ENCODE measurements at regions not wholly inside any gene's neighbourhood (a gene's known extent, or its start where the extent isn't known, plus 50 kb on each side); places are given as distances from the start of the nearest gene placed in this dataset.

DNA sequence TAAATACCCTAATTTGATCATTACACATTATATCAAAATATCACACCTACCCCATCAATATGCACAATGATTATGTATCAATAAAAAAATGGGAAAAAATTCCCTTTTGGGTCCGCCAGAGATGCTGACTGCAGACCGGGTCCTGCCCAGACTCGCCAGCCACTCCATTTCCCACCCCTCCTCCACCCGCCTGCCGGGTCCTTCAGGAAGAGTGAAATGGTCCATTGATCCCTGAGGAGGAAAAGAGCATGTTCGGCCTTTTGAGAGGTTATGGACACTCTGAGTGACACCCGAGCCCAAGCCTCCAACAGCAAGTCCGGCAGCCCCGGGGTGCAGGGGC, 123.9 kb upstream of the ZFHX3 start:
- peaks cover 0 to 6% of the 10 kb centered on the region in 2 experiments; a peak in 1 of 5 replicates for H3K27me3 ChIP-seq (ENCODE audit: control insufficient read depth in 1 of 2, insufficient read depth in 2 of 2, low read length in 2 of 2)
- POLR2A ChIA-PET: no interaction called here
- no peak overlapping the region for H3K27ac ChIP-seq (ENCODE audit: extremely low read length, insufficient read depth, low read length)
- intact Hi-C loops (cut with micrococcal nuclease; ENCODE audit: unreplicated experiment) (no loop called here), in situ Hi-C loops (cut with HindIII; ENCODE audit: extremely low pct_ligation_motif_present, low pct_unique_long_range_greater_than_20kb) (loop anchor here (10.0 kb wide), 1 partner anchor 107 kb away; no protein-coding TSS in a partner anchor)
- no peak overlapping the region for H3K4me2 ChIP-seq (ENCODE audit: low read depth, low read length)
- no peaks in the 10 kb centered on the region for H3K9me3 ChIP-seq (ENCODE audit: low read length)
- CTCF ChIA-PET (ENCODE audit: low intra/inter-chr PET ratio, low total read pairs): no interaction called here
- WGBS (ENCODE audit: low lambda C conversion rate): 85% methylated on average over 9 of the region's 9 CpGs
- ATAC-seq (no peak; the same call in 2 of the 3 replicates), DNase-seq (ENCODE audit: low spot score) (no peak), FAIRE-seq (no peak)
- no peak overlapping the region for H2AFZ ChIP-seq (ENCODE audit: low read length)
- H3K4me3 ChIP-seq (replicated peaks in 1 of 3; ENCODE audit: insufficient read depth in 1 of 3, low read depth in 2 of 3, low read length in 3 of 3): no peak overlapping the region
- H4K20me1 ChIP-seq (ENCODE audit: insufficient read depth, low read length): no peaks in the 10 kb centered on the region
- BruUV-seq (replicated peaks): no TSS peak
- no peaks in the 10 kb centered on the region for H3K79me2 ChIP-seq (ENCODE audit: insufficient read depth, low read length)
- H3K36me3 ChIP-seq (replicated peaks in 1 of 2; ENCODE audit: control insufficient read depth in 1 of 2, insufficient read depth in 2 of 2, low read length in 2 of 2): no peaks in the 10 kb centered on the region
- H3K4me1 ChIP-seq (ENCODE audit: insufficient read depth, low read length): peaks cover 10% of the 10 kb centered on the region
- H3K9ac ChIP-seq (ENCODE audit: insufficient read depth, low read depth, low read length): no peak overlapping the region
- TF ChIP-seq HOXA5 (CRISPR knock-in tag; IDR thresholded peaks at IDR 0.05) (no peak), CHD4 (IDR thresholded peaks at IDR 0.05; ENCODE audit: borderline replicate concordance, low read length) (no peak), KDM6A (CRISPR knock-in tag; IDR thresholded peaks at IDR 0.05; ENCODE audit: low read depth) (no peak), FOXJ3 (CRISPR knock-in tag; IDR thresholded peaks at IDR 0.05; ENCODE audit: borderline replicate concordance) (no peak), TP53 (CRISPR knock-in tag; conservative IDR thresholded peaks at IDR 0.05) (no peak)
- TF ChIP-seq, protein P1, sequence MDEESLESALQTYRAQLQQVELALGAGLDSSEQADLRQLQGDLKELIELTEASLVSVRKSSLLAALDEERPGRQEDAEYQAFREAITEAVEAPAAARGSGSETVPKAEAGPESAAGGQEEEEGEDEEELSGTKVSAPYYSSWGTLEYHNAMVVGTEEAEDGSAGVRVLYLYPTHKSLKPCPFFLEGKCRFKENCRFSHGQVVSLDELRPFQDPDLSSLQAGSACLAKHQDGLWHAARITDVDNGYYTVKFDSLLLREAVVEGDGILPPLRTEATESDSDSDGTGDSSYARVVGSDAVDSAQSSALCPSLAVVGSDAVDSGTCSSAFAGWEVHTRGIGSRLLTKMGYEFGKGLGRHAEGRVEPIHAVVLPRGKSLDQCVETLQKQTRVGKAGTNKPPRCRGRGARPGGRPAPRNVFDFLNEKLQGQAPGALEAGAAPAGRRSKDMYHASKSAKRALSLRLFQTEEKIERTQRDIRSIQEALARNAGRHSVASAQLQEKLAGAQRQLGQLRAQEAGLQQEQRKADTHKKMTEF (CRISPR knock-in tag; IDR thresholded peaks at IDR 0.05): no peak
- TF ChIP-seq, protein P2, sequence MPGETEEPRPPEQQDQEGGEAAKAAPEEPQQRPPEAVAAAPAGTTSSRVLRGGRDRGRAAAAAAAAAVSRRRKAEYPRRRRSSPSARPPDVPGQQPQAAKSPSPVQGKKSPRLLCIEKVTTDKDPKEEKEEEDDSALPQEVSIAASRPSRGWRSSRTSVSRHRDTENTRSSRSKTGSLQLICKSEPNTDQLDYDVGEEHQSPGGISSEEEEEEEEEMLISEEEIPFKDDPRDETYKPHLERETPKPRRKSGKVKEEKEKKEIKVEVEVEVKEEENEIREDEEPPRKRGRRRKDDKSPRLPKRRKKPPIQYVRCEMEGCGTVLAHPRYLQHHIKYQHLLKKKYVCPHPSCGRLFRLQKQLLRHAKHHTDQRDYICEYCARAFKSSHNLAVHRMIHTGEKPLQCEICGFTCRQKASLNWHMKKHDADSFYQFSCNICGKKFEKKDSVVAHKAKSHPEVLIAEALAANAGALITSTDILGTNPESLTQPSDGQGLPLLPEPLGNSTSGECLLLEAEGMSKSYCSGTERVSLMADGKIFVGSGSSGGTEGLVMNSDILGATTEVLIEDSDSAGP (CRISPR knock-in tag; IDR thresholded peaks at IDR 0.05; ENCODE audit: borderline replicate concordance): no peak

All from HepG2 (cell line).